AG04449 (cell line): ENCODE measurements at regions not wholly inside any gene's neighbourhood (a gene's known extent, or its start where the extent isn't known, plus 50 kb on each side); places are given as distances from the start of the nearest gene placed in this dataset.

ENCODE experiments used
- CTCF ChIA-PET: fragments of 350-600 bp; formaldehyde crosslinking; extraction: SDS; loops from one replicate; lab custom pipeline; 2021; ENCODE audit warnings: antibody characterized with exemption; lab: Yijun Ruan, JAX
- POLR2A ChIA-PET: fragments of 400-600, 350-600 bp; formaldehyde crosslinking; extraction: SDS; loops from one replicate; lab custom pipeline; 2020; ENCODE audit warnings: antibody characterized with exemption, inconsistent platforms; lab: Yijun Ruan, JAX
- DNase-seq: peaks from one replicate; pipeline ENCODE4 v3.0.0-alpha.2; 2010; ENCODE audit warnings: low read depth, low spot score
- H3K4me3 ChIP-seq: 2 replicates; pipeline ENCODE4 v1.5.1; 2011; ENCODE audit warnings: low read depth, mild to moderate bottlenecking, control low read depth, low read length
- CTCF ChIP-seq: IDR thresholded peaks from one replicate; pipeline ENCODE4 v1.5.1; 2011; ENCODE audit warnings: mild to moderate bottlenecking, moderate library complexity, low read length, control low read depth, inconsistent platforms; ENCODE audit not compliant: insufficient read depth; ENCODE audit errors: missing control alignments

GRCh38 chr2:12884713-12885282 lies 168.1 kb downstream of the TRIB2 start:
- ChIA-PET POLR2A (no interaction called here), CTCF (interaction anchor here (0.9 to 1.2 kb wide), 2 partner anchors 82 to 168 kb away, joined by 3 read pairs; partner anchors contain the start of gene TRIB2)
- TF ChIP-seq CTCF, result no peak
- peak; percentile 59 for DNase-seq
- no peak overlapping the region for H3K4me3 ChIP-seq

GRCh38 chr2:12890066-12890465 lies 173.3 kb downstream of the TRIB2 start:
- no peak overlapping the region for H3K4me3 ChIP-seq
- DNase-seq, result no peak
- no peak for TF ChIP-seq CTCF
- ChIA-PET POLR2A (no interaction called here), CTCF (interaction anchor here (1.0 to 1.8 kb wide), 2 partner anchors 8 to 42 kb away, joined by 3 to 4 read pairs; no protein-coding TSS in a partner anchor)

GRCh38 chr2:12890481-12890991 lies 173.8 kb downstream of the TRIB2 start:
- ChIA-PET POLR2A (no interaction called here), CTCF (interaction anchor here (1.0 to 1.8 kb wide), 2 partner anchors 8 to 41 kb away, joined by 3 to 4 read pairs; no protein-coding TSS in a partner anchor)
- DNase-seq, result no peak
- no peak for TF ChIP-seq CTCF
- no peak overlapping the region for H3K4me3 ChIP-seq

- no peak for TF ChIP-seq CTCF
- POLR2A ChIA-PET, result no interaction called here
- DNase-seq, result no peak
- CTCF ChIA-PET, result interaction anchor here (1.9 kb wide), 1 partner anchor 36 kb away, joined by 6 read pairs; no protein-coding TSS in a partner anchor
- no peak overlapping the region for H3K4me3 ChIP-seq
Observed at GRCh38 chr2:12895017-12895416, 178.3 kb downstream of the TRIB2 start.

- no peak overlapping the region for H3K4me3 ChIP-seq
- ChIA-PET POLR2A (no interaction called here), CTCF (interaction anchor here (0.7 to 1.9 kb wide), 4 partner anchors 9 to 111 kb away, joined by 3 to 6 read pairs (median 3); no protein-coding TSS in a partner anchor)
- DNase-seq, result no peak
- TF ChIP-seq CTCF, result no peak
Observed at GRCh38 chr2:12896318-12896982, 179.7 kb downstream of the TRIB2 start.

- TF ChIP-seq CTCF, result no peak
- DNase-seq, result no peak
- ChIA-PET POLR2A (no interaction called here), CTCF (interaction anchor here (0.8 to 1.9 kb wide), 3 partner anchors 8 to 34 kb away, joined by 3 to 6 read pairs (median 3); no protein-coding TSS in a partner anchor)
- no peak overlapping the region for H3K4me3 ChIP-seq
Observed at GRCh38 chr2:12897181-12897580, 180.4 kb downstream of the TRIB2 start.
